HepG2 (cell line): ENCODE measurements at regions not wholly inside any gene's neighbourhood (a gene's known extent, or its start where the extent isn't known, plus 50 kb on each side); places are given as distances from the start of the nearest gene placed in this dataset.

ENCODE experiments used
- ATAC-seq: fragments of 200-7000 bp; cut with Tn5 transposase; 3 replicates; pipeline ENCODE4 v1.9.1; 2020; ENCODE audit warnings: mild to moderate bottlenecking, moderate library complexity
- BruUV-seq: library from RNA; stranded (reverse); fragments of 400-500 nt; replicated peaks from 2 replicates; lab custom pipeline; 2021; lab: Mats Ljungman, UMichigan
- CTCF ChIA-PET: fragments of 300-600 bp; formaldehyde crosslinking; extraction: SDS; loops from one replicate; lab custom pipeline; 2021; ENCODE audit warnings: low total read pairs, inconsistent platforms, low intra/inter-chr PET ratio; lab: Yijun Ruan, JAX
- POLR2A ChIA-PET: fragments of 350-600 bp; sonication (Branson Sonifier 250); formaldehyde crosslinking; loops from one replicate; lab custom pipeline; 2020; ENCODE audit warnings: antibody characterized with exemption, inconsistent platforms; lab: Yijun Ruan, JAX
- DNase-seq: peaks from one replicate; pipeline ENCODE4 v3.0.0-alpha.2; 2015; ENCODE audit warnings: low spot score
- FAIRE-seq: peaks from 3 replicates; lab custom pipeline; 2011; peaks lifted over from hg19 to GRCh38; lab: Jason Lieb, UNC
- H2AFZ ChIP-seq: one replicate; pipeline ENCODE4 v1.6.1; 2011; ENCODE audit warnings: low read length, inconsistent platforms
- H3K27ac ChIP-seq: fragments of 300-600 bp; 3 replicates; pipeline ENCODE4 v1.8.0; 2011; ENCODE audit warnings: mixed run types, mild to moderate bottlenecking, mixed read lengths, low read length, inconsistent platforms; ENCODE audit not compliant: insufficient read depth; ENCODE audit errors: extremely low read length
- H3K27me3 ChIP-seq, 2 experiments: fragments of 200-600 bp in 1 of 2; 2 replicates in 1 of 2; 3 replicates in 1 of 2; pipeline versions ENCODE4 v1.6.0 to v1.8.0; 2011; ENCODE audit warnings: low read length in 2 of 2, mild to moderate bottlenecking in 2 of 2, moderate library complexity in 2 of 2, inconsistent platforms in 1 of 2; ENCODE audit not compliant: insufficient read depth in 2 of 2, control insufficient read depth in 1 of 2
- H3K36me3 ChIP-seq, 2 experiments: fragments of 200-600 bp in 1 of 2; replicated peaks in 1 of 2; 2 replicates in 1 of 2; 3 replicates in 1 of 2; pipeline versions ENCODE4 v1.5.1 to v1.8.0; 2011; ENCODE audit warnings: low read length in 2 of 2, inconsistent platforms in 1 of 2; ENCODE audit not compliant: insufficient read depth in 2 of 2, control insufficient read depth in 1 of 2
- H3K4me1 ChIP-seq: 2 replicates; pipeline ENCODE4 v1.5.1; 2012; ENCODE audit warnings: low read length, inconsistent platforms; ENCODE audit not compliant: insufficient read depth
- H3K4me2 ChIP-seq: 2 replicates; pipeline ENCODE4 v1.6.0; 2011; ENCODE audit warnings: low read depth, low read length, inconsistent platforms
- H3K4me3 ChIP-seq, 3 experiments: fragments of 200-600 bp in 1 of 3; sonication (generic), shearing (Covaris generic) in 1 of 3; replicated peaks in 1 of 3; 2 replicates each; pipeline ENCODE4 v1.5.1; 2011 to 2016; ENCODE audit warnings: low read length in 3 of 3, inconsistent platforms in 2 of 3, low read depth in 2 of 3, mild to moderate bottlenecking in 2 of 3, control low read depth in 1 of 3, mixed read lengths in 1 of 3; ENCODE audit not compliant: insufficient read depth in 1 of 3
- H3K79me2 ChIP-seq: one replicate; pipeline ENCODE4 v1.6.1; 2011; ENCODE audit warnings: low read length, inconsistent platforms; ENCODE audit not compliant: insufficient read depth
- H3K9ac ChIP-seq: 2 replicates; pipeline ENCODE4 v1.6.0; 2011; ENCODE audit warnings: mild to moderate bottlenecking, low read depth, low read length, inconsistent platforms; ENCODE audit not compliant: insufficient read depth
- H3K9me3 ChIP-seq: 2 replicates; pipeline ENCODE4 v1.5.1; 2012; ENCODE audit warnings: mild to moderate bottlenecking, low read length
- H4K20me1 ChIP-seq: 2 replicates; pipeline ENCODE4 v1.6.0; 2011; ENCODE audit warnings: inconsistent platforms, mild to moderate bottlenecking, low read length, moderate library complexity; ENCODE audit not compliant: insufficient read depth
- ADNP ChIP-seq: sonication (generic); formaldehyde crosslinking; IDR thresholded peaks from 2 replicates; pipeline ENCODE4 v1.4.0; 2020; ENCODE audit warnings: missing genetic modification reagents
- CEBPG ChIP-seq: IDR thresholded peaks from 2 replicates; pipeline ENCODE4 v1.6.1; 2016
- CHCHD3 ChIP-seq: sonication (generic); formaldehyde crosslinking; IDR thresholded peaks from 2 replicates; pipeline ENCODE4 v1.8.0; 2022; ENCODE audit warnings: mild to moderate bottlenecking, missing genetic modification reagents, moderate library complexity
- HCFC1 ChIP-seq: fragments of 150-350 bp; IDR thresholded peaks from 2 replicates; pipeline ENCODE4 v1.6.1; 2014; ENCODE audit warnings: low read depth, low read length
- KDM3A ChIP-seq: IDR thresholded peaks from 2 replicates; pipeline ENCODE4 v1.6.1; 2018; ENCODE audit warnings: low read depth, missing compliant biosample characterization
- PTBP1 ChIP-seq: fragments of 200-400 bp; formaldehyde crosslinking; IDR thresholded peaks from 2 replicates; pipeline ENCODE4 v1.6.1; 2018; ENCODE audit warnings: low read length, low read depth; ENCODE audit not compliant: poor library complexity, severe bottlenecking
- RNF2 ChIP-seq: fragments of 450-650 bp; conservative IDR thresholded peaks from 2 replicates; pipeline ENCODE4 v1.6.1; 2016; ENCODE audit warnings: low read depth
- ZNF20 ChIP-seq: sonication (generic); formaldehyde crosslinking; IDR thresholded peaks from 2 replicates; pipeline ENCODE4 v1.4.0; 2020; ENCODE audit warnings: mild to moderate bottlenecking, moderate library complexity, missing genetic modification reagents
- ZNF34 ChIP-seq: sonication (generic); formaldehyde crosslinking; IDR thresholded peaks from 2 replicates; pipeline ENCODE4 v1.4.0; 2020; ENCODE audit warnings: mild to moderate bottlenecking, missing genetic modification reagents, borderline replicate concordance
- ZNF660 ChIP-seq: sonication (generic); formaldehyde crosslinking; IDR thresholded peaks from 2 replicates; pipeline ENCODE4 v1.5.1; 2020; ENCODE audit warnings: mild to moderate bottlenecking, low read depth, missing genetic modification reagents, borderline replicate concordance
- ZZZ3 ChIP-seq: sonication (generic); formaldehyde crosslinking; IDR thresholded peaks from 2 replicates; pipeline ENCODE4 v1.4.0; 2020; ENCODE audit warnings: missing genetic modification reagents, mild to moderate bottlenecking, borderline replicate concordance
- in situ Hi-C: cut with HindIII; loops from 2 replicates; pipeline ENCODE4 v1.10.0; 2017; ENCODE audit warnings: low pct_unique_long_range_greater_than_20kb; ENCODE audit not compliant: extremely low pct_ligation_motif_present
- intact Hi-C: fragments of 100-400 bp; cut with micrococcal nuclease; formaldehyde crosslinking; loops from one replicate; pipeline ENCODE4 v1.10.0; 2022; ENCODE audit not compliant: unreplicated experiment
- TF ChIP-seq, protein P1 (sequence below): sonication (generic); formaldehyde crosslinking; IDR thresholded peaks from 2 replicates; pipeline ENCODE4 v1.5.1; 2020; ENCODE audit warnings: missing genetic modification reagents, mild to moderate bottlenecking, borderline replicate concordance
- TF ChIP-seq, protein P2 (sequence below): sonication (generic); formaldehyde crosslinking; IDR thresholded peaks from 2 replicates; pipeline ENCODE4 v1.4.0; 2020; ENCODE audit warnings: missing genetic modification reagents, borderline replicate concordance
- TF ChIP-seq, protein P3 (sequence below): sonication (generic); formaldehyde crosslinking; IDR thresholded peaks from 2 replicates; pipeline ENCODE4 v1.4.0; 2020; ENCODE audit warnings: missing genetic modification reagents
- TF ChIP-seq, protein P4 (sequence below): sonication (generic); formaldehyde crosslinking; IDR thresholded peaks from 2 replicates; pipeline ENCODE4 v1.4.0; 2020; ENCODE audit warnings: missing genetic modification reagents

DNA sequence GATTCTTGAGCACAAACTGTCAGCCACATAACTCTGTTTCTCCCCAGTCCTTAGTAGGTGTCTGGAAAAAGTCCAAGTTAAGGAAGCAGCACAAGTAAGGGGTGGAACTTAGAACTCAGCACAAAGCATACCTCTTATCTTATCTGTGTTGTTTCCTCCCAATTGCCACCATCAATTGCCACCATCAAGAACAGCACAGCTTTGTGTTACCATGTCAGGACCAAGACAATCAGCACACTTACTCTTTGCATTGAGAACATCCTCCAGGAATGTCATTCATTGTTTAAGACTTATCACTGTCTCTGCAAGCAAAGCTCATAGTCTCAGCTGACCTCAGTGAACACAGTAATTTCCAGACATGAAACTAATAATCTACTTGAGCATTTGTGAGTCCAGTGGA is 212.7 kb upstream of the FSHR start:
- in situ Hi-C loops = no loop called here
- ATAC-seq = no peak
- H3K4me3 ChIP-seq = no peak overlapping the region
- no peaks in the 10 kb centered on the region for H3K36me3 ChIP-seq
- ChIA-PET POLR2A (no interaction called here), CTCF (no interaction called here)
- no peak overlapping the region for H3K4me2 ChIP-seq
- H2AFZ ChIP-seq = no peak overlapping the region
- no TSS peak for BruUV-seq
- no peak for FAIRE-seq
- no peaks in the 10 kb centered on the region for H3K4me1 ChIP-seq
- H3K79me2 ChIP-seq = no peaks in the 10 kb centered on the region
- H3K9me3 ChIP-seq = peaks cover 9% of the 10 kb centered on the region; the same call in 1 of the 2 replicates
- no peaks in the 10 kb centered on the region for H4K20me1 ChIP-seq
- H3K9ac ChIP-seq = no peak overlapping the region
- no peaks in the 10 kb centered on the region for H3K27me3 ChIP-seq
- no peak overlapping the region for H3K27ac ChIP-seq
- intact Hi-C loops = no loop called here
- DNase-seq = no peak
- TF ChIP-seq, protein P1, sequence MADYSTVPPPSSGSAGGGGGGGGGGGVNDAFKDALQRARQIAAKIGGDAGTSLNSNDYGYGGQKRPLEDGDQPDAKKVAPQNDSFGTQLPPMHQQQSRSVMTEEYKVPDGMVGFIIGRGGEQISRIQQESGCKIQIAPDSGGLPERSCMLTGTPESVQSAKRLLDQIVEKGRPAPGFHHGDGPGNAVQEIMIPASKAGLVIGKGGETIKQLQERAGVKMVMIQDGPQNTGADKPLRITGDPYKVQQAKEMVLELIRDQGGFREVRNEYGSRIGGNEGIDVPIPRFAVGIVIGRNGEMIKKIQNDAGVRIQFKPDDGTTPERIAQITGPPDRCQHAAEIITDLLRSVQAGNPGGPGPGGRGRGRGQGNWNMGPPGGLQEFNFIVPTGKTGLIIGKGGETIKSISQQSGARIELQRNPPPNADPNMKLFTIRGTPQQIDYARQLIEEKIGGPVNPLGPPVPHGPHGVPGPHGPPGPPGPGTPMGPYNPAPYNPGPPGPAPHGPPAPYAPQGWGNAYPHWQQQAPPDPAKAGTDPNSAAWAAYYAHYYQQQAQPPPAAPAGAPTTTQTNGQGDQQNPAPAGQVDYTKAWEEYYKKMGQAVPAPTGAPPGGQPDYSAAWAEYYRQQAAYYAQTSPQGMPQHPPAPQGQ (CRISPR knock-in tag) = no peak
- TF ChIP-seq ZNF34 (CRISPR knock-in tag) (no peak), ADNP (CRISPR knock-in tag) (no peak), ZNF660 (no peak), ZZZ3 (CRISPR knock-in tag) (no peak), KDM3A (CRISPR knock-in tag) (no peak), CHCHD3 (CRISPR knock-in tag) (no peak), RNF2 (no peak), PTBP1 (no peak), ZNF20 (no peak), CEBPG (CRISPR knock-in tag) (no peak), HCFC1 (no peak)
- TF ChIP-seq, protein P2, sequence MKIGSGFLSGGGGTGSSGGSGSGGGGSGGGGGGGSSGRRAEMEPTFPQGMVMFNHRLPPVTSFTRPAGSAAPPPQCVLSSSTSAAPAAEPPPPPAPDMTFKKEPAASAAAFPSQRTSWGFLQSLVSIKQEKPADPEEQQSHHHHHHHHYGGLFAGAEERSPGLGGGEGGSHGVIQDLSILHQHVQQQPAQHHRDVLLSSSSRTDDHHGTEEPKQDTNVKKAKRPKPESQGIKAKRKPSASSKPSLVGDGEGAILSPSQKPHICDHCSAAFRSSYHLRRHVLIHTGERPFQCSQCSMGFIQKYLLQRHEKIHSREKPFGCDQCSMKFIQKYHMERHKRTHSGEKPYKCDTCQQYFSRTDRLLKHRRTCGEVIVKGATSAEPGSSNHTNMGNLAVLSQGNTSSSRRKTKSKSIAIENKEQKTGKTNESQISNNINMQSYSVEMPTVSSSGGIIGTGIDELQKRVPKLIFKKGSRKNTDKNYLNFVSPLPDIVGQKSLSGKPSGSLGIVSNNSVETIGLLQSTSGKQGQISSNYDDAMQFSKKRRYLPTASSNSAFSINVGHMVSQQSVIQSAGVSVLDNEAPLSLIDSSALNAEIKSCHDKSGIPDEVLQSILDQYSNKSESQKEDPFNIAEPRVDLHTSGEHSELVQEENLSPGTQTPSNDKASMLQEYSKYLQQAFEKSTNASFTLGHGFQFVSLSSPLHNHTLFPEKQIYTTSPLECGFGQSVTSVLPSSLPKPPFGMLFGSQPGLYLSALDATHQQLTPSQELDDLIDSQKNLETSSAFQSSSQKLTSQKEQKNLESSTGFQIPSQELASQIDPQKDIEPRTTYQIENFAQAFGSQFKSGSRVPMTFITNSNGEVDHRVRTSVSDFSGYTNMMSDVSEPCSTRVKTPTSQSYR (CRISPR knock-in tag) = no peak
- TF ChIP-seq, protein P3, sequence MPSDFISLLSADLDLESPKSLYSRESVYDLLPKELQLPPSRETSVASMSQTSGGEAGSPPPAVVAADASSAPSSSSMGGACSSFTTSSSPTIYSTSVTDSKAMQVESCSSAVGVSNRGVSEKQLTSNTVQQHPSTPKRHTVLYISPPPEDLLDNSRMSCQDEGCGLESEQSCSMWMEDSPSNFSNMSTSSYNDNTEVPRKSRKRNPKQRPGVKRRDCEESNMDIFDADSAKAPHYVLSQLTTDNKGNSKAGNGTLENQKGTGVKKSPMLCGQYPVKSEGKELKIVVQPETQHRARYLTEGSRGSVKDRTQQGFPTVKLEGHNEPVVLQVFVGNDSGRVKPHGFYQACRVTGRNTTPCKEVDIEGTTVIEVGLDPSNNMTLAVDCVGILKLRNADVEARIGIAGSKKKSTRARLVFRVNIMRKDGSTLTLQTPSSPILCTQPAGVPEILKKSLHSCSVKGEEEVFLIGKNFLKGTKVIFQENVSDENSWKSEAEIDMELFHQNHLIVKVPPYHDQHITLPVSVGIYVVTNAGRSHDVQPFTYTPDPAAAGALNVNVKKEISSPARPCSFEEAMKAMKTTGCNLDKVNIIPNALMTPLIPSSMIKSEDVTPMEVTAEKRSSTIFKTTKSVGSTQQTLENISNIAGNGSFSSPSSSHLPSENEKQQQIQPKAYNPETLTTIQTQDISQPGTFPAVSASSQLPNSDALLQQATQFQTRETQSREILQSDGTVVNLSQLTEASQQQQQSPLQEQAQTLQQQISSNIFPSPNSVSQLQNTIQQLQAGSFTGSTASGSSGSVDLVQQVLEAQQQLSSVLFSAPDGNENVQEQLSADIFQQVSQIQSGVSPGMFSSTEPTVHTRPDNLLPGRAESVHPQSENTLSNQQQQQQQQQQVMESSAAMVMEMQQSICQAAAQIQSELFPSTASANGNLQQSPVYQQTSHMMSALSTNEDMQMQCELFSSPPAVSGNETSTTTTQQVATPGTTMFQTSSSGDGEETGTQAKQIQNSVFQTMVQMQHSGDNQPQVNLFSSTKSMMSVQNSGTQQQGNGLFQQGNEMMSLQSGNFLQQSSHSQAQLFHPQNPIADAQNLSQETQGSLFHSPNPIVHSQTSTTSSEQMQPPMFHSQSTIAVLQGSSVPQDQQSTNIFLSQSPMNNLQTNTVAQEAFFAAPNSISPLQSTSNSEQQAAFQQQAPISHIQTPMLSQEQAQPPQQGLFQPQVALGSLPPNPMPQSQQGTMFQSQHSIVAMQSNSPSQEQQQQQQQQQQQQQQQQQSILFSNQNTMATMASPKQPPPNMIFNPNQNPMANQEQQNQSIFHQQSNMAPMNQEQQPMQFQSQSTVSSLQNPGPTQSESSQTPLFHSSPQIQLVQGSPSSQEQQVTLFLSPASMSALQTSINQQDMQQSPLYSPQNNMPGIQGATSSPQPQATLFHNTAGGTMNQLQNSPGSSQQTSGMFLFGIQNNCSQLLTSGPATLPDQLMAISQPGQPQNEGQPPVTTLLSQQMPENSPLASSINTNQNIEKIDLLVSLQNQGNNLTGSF (CRISPR knock-in tag) = no peak
- TF ChIP-seq, protein P4, sequence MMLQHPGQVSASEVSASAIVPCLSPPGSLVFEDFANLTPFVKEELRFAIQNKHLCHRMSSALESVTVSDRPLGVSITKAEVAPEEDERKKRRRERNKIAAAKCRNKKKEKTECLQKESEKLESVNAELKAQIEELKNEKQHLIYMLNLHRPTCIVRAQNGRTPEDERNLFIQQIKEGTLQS = no peak
